OCI-LY7 (cell line): ENCODE measurements at regions not wholly inside any gene's neighbourhood (a gene's known extent, or its start where the extent isn't known, plus 50 kb on each side); places are given as distances from the start of the nearest gene placed in this dataset.

Source experiments
- BruUV-seq: library from RNA; stranded (reverse); fragments of 400-500 nt; replicated peaks from 2 replicates; lab custom pipeline; 2021; lab: Mats Ljungman, UMichigan
- CTCF ChIA-PET: fragments of 300-600 bp; sonication (Branson Sonifier 250); formaldehyde crosslinking; loops from one replicate; lab custom pipeline; 2022; ENCODE audit warnings: antibody characterized with exemption; ENCODE audit not compliant: unreplicated experiment; lab: Charles Lee
- POLR2A ChIA-PET: fragments of 300-600 bp; sonication (Branson Sonifier 250); formaldehyde crosslinking; loops from one replicate; lab custom pipeline; 2022; ENCODE audit warnings: antibody characterized with exemption; lab: Charles Lee
- DNase-seq: peaks from one replicate; pipeline ENCODE4 v3.0.0-alpha.2; 2015; ENCODE audit warnings: low spot score
- H2AFZ ChIP-seq: fragments of 200-600 bp; sonication (generic), shearing (Covaris generic); 2 replicates; pipeline ENCODE4 v1.6.1; 2014; ENCODE audit warnings: mild to moderate bottlenecking, antibody characterized with exemption, low read length, moderate library complexity
- H3K27ac ChIP-seq: fragments of 200-600 bp; sonication (generic); 2 replicates; pipeline ENCODE4 v1.5.1; 2014; ENCODE audit warnings: mixed run types, low read depth, mild to moderate bottlenecking, moderate library complexity, low read length, inconsistent platforms; ENCODE audit not compliant: poor library complexity, severe bottlenecking
- H3K36me3 ChIP-seq: fragments of 200-600 bp; sonication (generic); 2 replicates; pipeline ENCODE4 v1.6.1; 2014; ENCODE audit warnings: mild to moderate bottlenecking, antibody characterized with exemption, low read length, moderate library complexity, mixed read lengths; ENCODE audit not compliant: insufficient read depth
- H3K4me1 ChIP-seq: fragments of 200-600 bp; sonication (generic); 2 replicates; pipeline ENCODE4 v1.5.1; 2014; ENCODE audit warnings: mild to moderate bottlenecking, low read length; ENCODE audit not compliant: insufficient read depth, poor library complexity, severe bottlenecking
- H3K4me2 ChIP-seq: fragments of 200-600 bp; sonication (generic); 2 replicates; pipeline ENCODE4 v1.6.1; 2014; ENCODE audit warnings: mild to moderate bottlenecking, low read length
- H3K4me3 ChIP-seq: fragments of 200-600 bp; sonication (generic); 2 replicates; pipeline ENCODE4 v1.5.1; 2014; ENCODE audit warnings: mild to moderate bottlenecking, low read depth, low read length; ENCODE audit not compliant: poor library complexity, severe bottlenecking
- H3K79me2 ChIP-seq: fragments of 200-600 bp; sonication (generic); 2 replicates; pipeline ENCODE4 v1.6.1; 2016; ENCODE audit warnings: low read depth, mild to moderate bottlenecking, low read length, moderate library complexity, mixed read lengths; ENCODE audit not compliant: insufficient read depth
- H3K9me2 ChIP-seq: fragments of 200-600 bp; sonication (generic); 2 replicates; pipeline ENCODE4 v1.6.1; 2016; ENCODE audit warnings: mild to moderate bottlenecking, low read length, mixed read lengths; ENCODE audit not compliant: insufficient read depth
- H3K9me3 ChIP-seq: fragments of 200-600 bp; sonication (generic); 2 replicates; pipeline ENCODE4 v1.6.1; 2014; ENCODE audit warnings: mild to moderate bottlenecking, mixed run types, low read length, mixed read lengths
- H4K20me1 ChIP-seq: fragments of 200-600 bp; sonication (generic); 2 replicates; pipeline ENCODE4 v1.6.1; 2014; ENCODE audit warnings: mild to moderate bottlenecking, antibody characterized with exemption, low read length, moderate library complexity, mixed read lengths; ENCODE audit not compliant: insufficient read depth
- CTCF ChIP-seq: fragments of 200-600 bp; sonication (generic); conservative IDR thresholded peaks from 2 replicates; pipeline ENCODE4 v1.5.1; 2014; ENCODE audit warnings: mild to moderate bottlenecking, antibody characterized with exemption, low read length, moderate library complexity, mixed read lengths
- EZH2phosphoT487 ChIP-seq: fragments of 200-600 bp; sonication (generic); IDR thresholded peaks from 2 replicates; pipeline ENCODE4 v1.6.1; 2018; ENCODE audit warnings: low read depth, borderline replicate concordance, mild to moderate bottlenecking, mixed run types, antibody characterized with exemption, low read length, moderate library complexity, mixed read lengths
- intact Hi-C: fragments of 100-400 bp; cut with micrococcal nuclease; formaldehyde crosslinking; loops from one replicate; pipeline ENCODE4 v1.10.0; 2022; ENCODE audit not compliant: unreplicated experiment

- H3K36me3 ChIP-seq, result no peaks in the 10 kb centered on the region
- no peak overlapping the region for H2AFZ ChIP-seq
- DNase-seq, result no peak
- H3K4me3 ChIP-seq, result no peak overlapping the region
- ChIA-PET CTCF (no interaction called here), POLR2A (no interaction called here)
- no peak overlapping the region for H3K4me2 ChIP-seq
- no peak overlapping the region for H3K27ac ChIP-seq
- H3K9me2 ChIP-seq, result no peaks in the 10 kb centered on the region
- no peaks in the 10 kb centered on the region for H3K79me2 ChIP-seq
- H4K20me1 ChIP-seq, result no peaks in the 10 kb centered on the region
- no TSS peak for BruUV-seq
- no peaks in the 10 kb centered on the region for H3K9me3 ChIP-seq
- intact Hi-C loops, result no loop called here
- no peaks in the 10 kb centered on the region for H3K4me1 ChIP-seq
- TF ChIP-seq CTCF (no peak), EZH2phosphoT487 (no peak)
Measured at GRCh38 chr15:93466380-93466779, 377.4 kb upstream of the RGMA start.

- no TSS peak for BruUV-seq
- no peak for TF ChIP-seq CTCF
- no peak for TF ChIP-seq EZH2phosphoT487
- no peak for DNase-seq
- H4K20me1 ChIP-seq, result no peaks in the 10 kb centered on the region
- no peaks in the 10 kb centered on the region for H3K36me3 ChIP-seq
- no peak overlapping the region for H2AFZ ChIP-seq
- H3K4me3 ChIP-seq, result no peak overlapping the region
- CTCF ChIA-PET, result no interaction called here
- H3K9me3 ChIP-seq, result no peaks in the 10 kb centered on the region
- POLR2A ChIA-PET, result no interaction called here
- no peaks in the 10 kb centered on the region for H3K79me2 ChIP-seq
- no peak overlapping the region for H3K27ac ChIP-seq
- no peaks in the 10 kb centered on the region for H3K4me1 ChIP-seq
- intact Hi-C loops, result no loop called here
- H3K9me2 ChIP-seq, result no peaks in the 10 kb centered on the region
- no peak overlapping the region for H3K4me2 ChIP-seq
Measured at GRCh38 chr15:93462690-93463089, 373.7 kb upstream of the RGMA start.

- Histone ChIP-seq H3K4me2 (no peak overlapping the region), H3K4me3 (no peak overlapping the region), H3K9me3 (no peaks in the 10 kb centered on the region), H3K9me2 (no peaks in the 10 kb centered on the region), H3K27ac (no peak overlapping the region), H3K79me2 (no peaks in the 10 kb centered on the region), H3K4me1 (no peaks in the 10 kb centered on the region), H4K20me1 (no peaks in the 10 kb centered on the region), H2AFZ (no peak overlapping the region), H3K36me3 (no peaks in the 10 kb centered on the region)
- intact Hi-C loops, result no loop called here
- DNase-seq, result no peak
- ChIA-PET CTCF (no interaction called here), POLR2A (no interaction called here)
- TF ChIP-seq CTCF (no peak), EZH2phosphoT487 (no peak)
- BruUV-seq, result no TSS peak
Measured at GRCh38 chr15:93460717-93461116, 371.7 kb upstream of the RGMA start.
